ENCODE measurements at regions not wholly inside any gene's neighbourhood (a gene's known extent, or its start where the extent isn't known, plus 50 kb on each side); places are given as distances from the start of the nearest gene placed in this dataset.

GRCh38 chr5:27389696-27390095 lies 351.3 kb upstream of the CDH9 start:
- TF ChIP-seq CTCF (conservative IDR thresholded peaks at IDR 0.05; ENCODE audit: low read length), result no peak
- TF ChIP-seq EZH2phosphoT487 (IDR thresholded peaks at IDR 0.05; ENCODE audit: borderline replicate concordance, low read depth, low read length), result no peak

All from OCI-LY7 (cell line).